GM08714 (cell line): ENCODE measurements at regions not wholly inside any gene's neighbourhood (a gene's known extent, or its start where the extent isn't known, plus 50 kb on each side); places are given as distances from the start of the nearest gene placed in this dataset.
"Not testable (repeated sequence)": the region's sequence is repeated elsewhere in the genome, so short reads cannot be mapped to it uniquely, and the experiment has no call there.

Experiments
- H3K4me3 ChIP-seq: fragments of 200-500 bp; sonication (Bioruptor generic); 2 replicates; pipeline ENCODE4 v1.5.1; 2014; ENCODE audit warnings: mild to moderate bottlenecking, low read length, inconsistent platforms
- ZNF274 ChIP-seq: IDR thresholded peaks from 2 replicates; pipeline ENCODE4 v1.6.1; 2012; ENCODE audit warnings: mild to moderate bottlenecking, low read depth, low read length

- no peak overlapping the region for H3K4me3 ChIP-seq
- no peak for TF ChIP-seq ZNF274
Measured at GRCh38 chr3:194189243-194189791, 53.4 kb downstream of the HES1 start.

GRCh38 chr3:194191850-194192249 lies 55.9 kb downstream of the HES1 start:
- not testable (repeated sequence) for H3K4me3 ChIP-seq

- TF ChIP-seq ZNF274, result no peak
- H3K4me3 ChIP-seq, result no peak overlapping the region
Measured at GRCh38 chr3:194194051-194194756, 58.3 kb downstream of the HES1 start.

- no peak overlapping the region for H3K4me3 ChIP-seq
- TF ChIP-seq ZNF274, result no peak
Measured at GRCh38 chr3:194194757-194195085, 58.8 kb downstream of the HES1 start.

GRCh38 chr3:194195611-194196010 lies 59.7 kb downstream of the HES1 start:
- H3K4me3 ChIP-seq, result no peak overlapping the region
- TF ChIP-seq ZNF274, result no peak

GRCh38 chr3:194196876-194197275 lies 60.9 kb downstream of the HES1 start:
- H3K4me3 ChIP-seq, result no peak overlapping the region
- no peak for TF ChIP-seq ZNF274

GRCh38 chr3:194197396-194197960 lies 61.5 kb downstream of the HES1 start:
- TF ChIP-seq ZNF274, result no peak
- no peak overlapping the region for H3K4me3 ChIP-seq

GRCh38 chr3:194197981-194198695 lies 62.2 kb downstream of the HES1 start:
- no peak for TF ChIP-seq ZNF274
- no peak overlapping the region for H3K4me3 ChIP-seq

- no peak overlapping the region for H3K4me3 ChIP-seq
- no peak for TF ChIP-seq ZNF274
Measured at GRCh38 chr3:194198938-194199337, 63.0 kb downstream of the HES1 start.

- H3K4me3 ChIP-seq, result no peak overlapping the region
- TF ChIP-seq ZNF274, result no peak
Measured at GRCh38 chr3:194200422-194201081, 64.6 kb downstream of the HES1 start.

GRCh38 chr3:194201953-194202666 lies 66.2 kb downstream of the HES1 start:
- H3K4me3 ChIP-seq, result no peak overlapping the region
- no peak for TF ChIP-seq ZNF274

- no peak for TF ChIP-seq ZNF274
- H3K4me3 ChIP-seq, result peak overlapping the region; percentile 50; the same call in 1 of the 2 replicates
Measured at GRCh38 chr3:194203482-194204041, 67.6 kb downstream of the HES1 start.
